ENCODE measurements at regions not wholly inside any gene's neighbourhood (a gene's known extent, or its start where the extent isn't known, plus 50 kb on each side); places are given as distances from the start of the nearest gene placed in this dataset.

DNA sequence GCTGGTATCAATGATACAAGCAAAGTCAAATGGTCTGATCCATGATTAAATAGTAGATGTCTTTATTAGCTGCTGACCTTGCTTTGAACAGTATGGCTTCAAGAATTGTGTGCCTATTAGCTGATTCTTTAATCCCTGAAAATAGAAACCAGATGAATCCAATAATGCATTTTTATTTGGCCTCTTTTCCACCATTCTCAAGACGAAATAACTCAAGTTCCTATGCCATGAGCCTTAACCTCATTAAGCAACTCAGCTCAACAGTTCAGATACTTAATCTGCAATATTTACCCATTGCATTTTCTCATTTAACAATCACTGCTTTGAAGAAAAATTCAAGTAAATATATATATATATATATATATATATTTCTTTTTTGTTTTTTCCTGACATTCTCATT is 588.6 kb upstream of the MEF2C start:
- Histone ChIP-seq H3K27me3 (ENCODE audit: low read depth) (no peaks in the 10 kb centered on the region), H3K4me3 (no peak overlapping the region), H3K9me3 (replicated peaks) (no peaks in the 10 kb centered on the region), H3K4me1 (no peaks in the 10 kb centered on the region), H3K36me3 (no peaks in the 10 kb centered on the region), H3K27ac (replicated peaks) (no peak overlapping the region)
- intact Hi-C loops (cut with micrococcal nuclease), result no loop called here
- DNase-seq, result no peak
- TF ChIP-seq, protein P1, sequence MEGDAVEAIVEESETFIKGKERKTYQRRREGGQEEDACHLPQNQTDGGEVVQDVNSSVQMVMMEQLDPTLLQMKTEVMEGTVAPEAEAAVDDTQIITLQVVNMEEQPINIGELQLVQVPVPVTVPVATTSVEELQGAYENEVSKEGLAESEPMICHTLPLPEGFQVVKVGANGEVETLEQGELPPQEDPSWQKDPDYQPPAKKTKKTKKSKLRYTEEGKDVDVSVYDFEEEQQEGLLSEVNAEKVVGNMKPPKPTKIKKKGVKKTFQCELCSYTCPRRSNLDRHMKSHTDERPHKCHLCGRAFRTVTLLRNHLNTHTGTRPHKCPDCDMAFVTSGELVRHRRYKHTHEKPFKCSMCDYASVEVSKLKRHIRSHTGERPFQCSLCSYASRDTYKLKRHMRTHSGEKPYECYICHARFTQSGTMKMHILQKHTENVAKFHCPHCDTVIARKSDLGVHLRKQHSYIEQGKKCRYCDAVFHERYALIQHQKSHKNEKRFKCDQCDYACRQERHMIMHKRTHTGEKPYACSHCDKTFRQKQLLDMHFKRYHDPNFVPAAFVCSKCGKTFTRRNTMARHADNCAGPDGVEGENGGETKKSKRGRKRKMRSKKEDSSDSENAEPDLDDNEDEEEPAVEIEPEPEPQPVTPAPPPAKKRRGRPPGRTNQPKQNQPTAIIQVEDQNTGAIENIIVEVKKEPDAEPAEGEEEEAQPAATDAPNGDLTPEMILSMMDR (IDR thresholded peaks at IDR 0.05; ENCODE audit: borderline replicate concordance), result no peak

DNA sequence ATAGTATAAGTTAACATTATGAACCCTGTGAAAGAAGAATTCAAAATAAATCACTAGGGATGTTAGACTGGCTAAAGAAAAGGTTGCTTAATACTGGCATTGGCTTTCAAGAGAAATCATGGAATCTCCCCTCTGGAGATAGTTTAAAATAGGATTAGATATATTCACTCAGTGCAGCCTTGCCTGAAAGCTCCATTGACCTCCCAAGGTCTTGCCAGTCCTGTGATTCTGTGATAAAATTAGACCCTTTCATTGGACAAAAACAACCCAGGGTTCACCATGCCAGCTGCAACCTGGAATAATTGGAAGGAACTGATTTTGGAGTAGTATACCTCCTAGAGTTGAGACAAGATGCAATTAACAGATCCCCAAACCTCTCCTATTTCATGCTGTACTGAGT is 588.1 kb upstream of the MEF2C start:
- Histone ChIP-seq H3K27ac (replicated peaks) (no peak overlapping the region), H3K36me3 (no peaks in the 10 kb centered on the region), H3K4me3 (no peak overlapping the region), H3K27me3 (ENCODE audit: low read depth) (no peaks in the 10 kb centered on the region), H3K4me1 (no peaks in the 10 kb centered on the region), H3K9me3 (replicated peaks) (no peaks in the 10 kb centered on the region)
- intact Hi-C loops (cut with micrococcal nuclease), result no loop called here
- TF ChIP-seq, protein P1 (IDR thresholded peaks at IDR 0.05; ENCODE audit: borderline replicate concordance), result no peak
- DNase-seq, result no peak

GRCh38 chr5:89470658-89471057 is 587.7 kb upstream of the MEF2C start:
- Histone ChIP-seq H3K9me3 (replicated peaks) (no peaks in the 10 kb centered on the region), H3K27ac (replicated peaks) (no peak overlapping the region)
- intact Hi-C loops (cut with micrococcal nuclease), result no loop called here

GRCh38 chr5:89458332-89458656 is 575.3 kb upstream of the MEF2C start:
- no peak for DNase-seq
- Histone ChIP-seq H3K4me3 (no peak overlapping the region), H3K27me3 (ENCODE audit: low read depth) (no peaks in the 10 kb centered on the region), H3K9me3 (replicated peaks) (no peaks in the 10 kb centered on the region), H3K36me3 (no peaks in the 10 kb centered on the region), H3K27ac (replicated peaks) (peak overlapping the region; percentile 71), H3K4me1 (peaks cover 20% of the 10 kb centered on the region)
- intact Hi-C loops (cut with micrococcal nuclease), result no loop called here
- TF ChIP-seq, protein P1 (IDR thresholded peaks at IDR 0.05; ENCODE audit: borderline replicate concordance), result no peak

More at GRCh38 chr5:89470658-89471057, 587.7 kb upstream of the MEF2C start:
- TF ChIP-seq, protein P1 (IDR thresholded peaks at IDR 0.05; ENCODE audit: borderline replicate concordance), result no peak
- Histone ChIP-seq H3K27me3 (ENCODE audit: low read depth) (no peaks in the 10 kb centered on the region), H3K36me3 (no peaks in the 10 kb centered on the region), H3K4me1 (no peaks in the 10 kb centered on the region), H3K4me3 (no peak overlapping the region)
- DNase-seq, result no peak

GRCh38 chr5:89457411-89458331 is 574.7 kb upstream of the MEF2C start:
- Histone ChIP-seq H3K4me1 (peaks cover 20% of the 10 kb centered on the region), H3K27me3 (ENCODE audit: low read depth) (no peaks in the 10 kb centered on the region), H3K4me3 (no peak overlapping the region), H3K36me3 (no peaks in the 10 kb centered on the region), H3K27ac (replicated peaks) (peak overlapping the region; percentile 71), H3K9me3 (replicated peaks) (no peaks in the 10 kb centered on the region)
- TF ChIP-seq, protein P1 (IDR thresholded peaks at IDR 0.05; ENCODE audit: borderline replicate concordance), result no peak
- peak; percentile 51 for DNase-seq
- intact Hi-C loops (cut with micrococcal nuclease), result no loop called here

Measured in left ventricle myocardium inferior (tissue), 1 donor.